ENCODE measurements at regions not wholly inside any gene's neighbourhood (a gene's known extent, or its start where the extent isn't known, plus 50 kb on each side); places are given as distances from the start of the nearest gene placed in this dataset.

DNA sequence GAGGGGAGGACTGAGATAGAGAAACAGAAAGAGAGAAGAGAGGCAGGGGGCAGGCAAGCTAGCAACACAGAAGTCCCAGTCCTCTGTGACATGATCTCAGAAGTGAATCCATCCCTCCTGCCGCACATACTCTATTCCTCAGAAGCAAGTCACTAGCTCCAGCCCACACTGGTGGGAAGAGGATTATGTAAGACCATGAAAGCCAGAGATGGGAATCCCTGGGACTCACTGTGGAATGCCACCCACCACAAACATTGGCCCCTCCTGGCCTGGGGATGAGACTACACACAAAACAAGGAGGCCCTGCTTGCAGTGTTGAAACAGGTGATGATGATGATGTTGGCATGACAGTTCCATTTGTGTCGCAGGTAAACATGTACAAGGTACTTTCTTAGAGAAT is 419.9 kb downstream of the IRS2 start:
- ATAC-seq, result no peak
- H3K4me1 Mint-ChIP-seq, result no peaks in the 10 kb centered on the region
- H3K36me3 Mint-ChIP-seq, result no peaks in the 10 kb centered on the region
- no peaks in the 10 kb centered on the region for H3K27me3 Mint-ChIP-seq
- H3K9me3 Mint-ChIP-seq, result no peaks in the 10 kb centered on the region
- H3K27ac Mint-ChIP-seq, result no peak overlapping the region
- no peak overlapping the region for H3K4me3 Mint-ChIP-seq

DNA sequence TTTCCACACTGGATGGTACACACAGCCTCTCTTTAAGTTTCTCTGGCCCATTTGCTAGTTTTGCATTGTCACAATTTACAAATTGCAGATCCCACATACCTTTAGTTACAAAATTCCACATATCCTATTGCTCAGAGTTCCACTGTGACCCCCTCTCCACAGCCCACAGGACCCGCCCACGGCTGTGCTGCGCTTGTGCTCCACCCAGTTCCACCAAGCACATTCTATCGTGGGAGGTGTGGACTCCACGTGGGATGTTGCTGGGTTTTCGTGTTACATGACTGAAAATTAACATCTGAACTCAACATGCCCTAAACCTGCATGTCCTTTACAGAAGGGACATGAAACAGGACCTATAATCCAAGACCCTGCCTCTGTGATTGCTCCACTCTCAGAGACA is 423.0 kb downstream of the IRS2 start:
- Mint-ChIP-seq H3K36me3 (no peaks in the 10 kb centered on the region), H3K4me1 (no peaks in the 10 kb centered on the region), H3K27ac (no peak overlapping the region), H3K4me3 (no peak overlapping the region), H3K9me3 (no peaks in the 10 kb centered on the region), H3K27me3 (no peaks in the 10 kb centered on the region)
- no peak for ATAC-seq

DNA sequence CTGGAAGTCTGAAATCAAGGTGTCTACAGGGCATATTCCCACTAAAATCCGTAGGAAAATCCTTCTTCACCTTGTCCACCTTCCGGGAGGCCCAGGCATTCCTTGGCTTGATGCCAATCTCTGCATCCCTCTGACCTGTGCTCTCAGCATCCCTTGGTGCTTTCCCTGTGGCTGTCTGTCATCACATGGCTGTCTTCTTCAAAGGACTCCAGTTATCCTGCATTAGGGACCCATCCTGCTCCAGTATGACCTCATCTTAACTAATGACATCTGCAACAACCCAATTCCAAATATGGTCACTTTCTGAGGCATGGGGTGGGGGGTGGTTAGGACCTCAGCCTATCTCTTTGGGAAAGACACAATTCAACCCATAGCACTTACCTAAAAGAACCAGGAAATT is 423.8 kb downstream of the IRS2 start:
- H3K36me3 Mint-ChIP-seq, result no peaks in the 10 kb centered on the region
- no peak overlapping the region for H3K4me3 Mint-ChIP-seq
- no peak overlapping the region for H3K27ac Mint-ChIP-seq
- no peak for ATAC-seq
- H3K4me1 Mint-ChIP-seq, result no peaks in the 10 kb centered on the region
- H3K27me3 Mint-ChIP-seq, result no peaks in the 10 kb centered on the region
- no peaks in the 10 kb centered on the region for H3K9me3 Mint-ChIP-seq

DNA sequence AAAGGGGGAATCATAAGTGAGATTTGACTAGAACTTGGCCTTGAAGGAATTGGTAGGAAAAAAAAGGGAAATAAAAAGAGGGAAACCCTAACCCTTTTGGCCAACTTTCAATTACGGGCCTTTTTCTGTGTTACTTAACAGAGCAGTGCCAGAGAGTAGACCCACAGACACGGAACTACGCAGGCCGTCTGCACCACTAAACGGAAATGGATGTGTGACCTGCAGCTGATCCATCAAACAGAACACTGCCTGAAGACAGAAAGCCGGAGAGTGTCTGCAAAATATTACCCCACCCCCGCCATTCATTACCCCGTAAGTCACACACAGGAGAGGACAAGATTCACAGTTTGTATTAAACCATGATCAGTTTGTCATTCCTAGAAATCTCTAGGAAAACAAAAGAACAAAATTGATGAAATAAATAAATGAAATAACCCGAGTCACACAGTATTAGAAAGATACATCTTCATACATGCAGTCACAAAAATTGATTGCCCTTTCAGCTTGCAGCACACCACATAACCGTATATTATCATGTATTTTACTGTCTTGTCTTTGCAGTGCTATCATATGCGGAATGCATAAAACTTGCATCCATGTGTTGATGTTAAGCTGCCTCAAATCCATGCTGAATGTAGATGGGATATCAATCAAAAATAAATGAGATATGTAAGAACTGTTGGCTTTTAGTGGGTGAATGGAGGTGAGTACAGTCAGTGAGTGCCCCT is 424.7 kb downstream of the IRS2 start:
- H3K4me3 Mint-ChIP-seq, result no peak overlapping the region
- ATAC-seq, result no peak
- H3K9me3 Mint-ChIP-seq, result no peaks in the 10 kb centered on the region

DNA sequence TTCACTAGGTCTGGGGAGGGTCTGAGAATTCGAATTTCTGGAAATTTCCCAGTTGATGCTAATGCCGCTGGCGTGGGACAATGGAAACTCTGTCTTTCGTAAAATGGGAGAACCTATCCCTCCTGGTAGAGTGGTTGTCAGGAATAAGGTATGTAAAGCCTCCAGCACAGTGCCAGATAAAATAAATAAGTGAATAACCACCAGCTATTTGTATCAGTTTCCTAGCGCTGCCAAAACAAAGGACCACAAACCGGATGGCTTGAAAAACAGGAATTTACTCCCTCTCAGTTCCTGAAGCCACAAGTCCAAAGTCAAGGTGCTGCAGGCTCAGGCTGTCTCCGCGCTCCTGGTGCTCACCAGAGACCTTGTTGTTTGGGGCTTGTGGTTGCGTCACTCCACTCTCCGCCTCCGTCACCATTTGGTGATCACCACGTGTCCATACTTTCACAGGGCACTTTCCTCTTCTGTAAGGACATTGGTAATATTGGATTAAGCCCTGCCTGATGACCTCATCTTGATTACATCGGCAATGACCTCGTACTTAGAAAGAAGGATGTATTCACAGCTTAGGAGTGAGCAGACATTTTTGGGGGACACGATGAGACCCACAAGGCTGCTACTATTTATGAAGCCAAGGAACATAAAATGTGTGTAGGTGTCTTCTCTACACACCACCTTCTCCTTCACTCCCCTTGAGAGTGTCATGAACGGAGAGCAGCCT is 428.5 kb downstream of the IRS2 start:
- no peak for ATAC-seq
- Mint-ChIP-seq H3K27me3 (no peaks in the 10 kb centered on the region), H3K4me3 (no peak overlapping the region), H3K9me3 (no peaks in the 10 kb centered on the region), H3K27ac (no peak overlapping the region), H3K4me1 (no peaks in the 10 kb centered on the region), H3K36me3 (no peaks in the 10 kb centered on the region)

More for the DNA sequence above, 424.7 kb downstream of the IRS2 start:
- Mint-ChIP-seq H3K36me3 (no peaks in the 10 kb centered on the region), H3K4me1 (no peaks in the 10 kb centered on the region), H3K27ac (no peak overlapping the region), H3K27me3 (no peaks in the 10 kb centered on the region)

DNA sequence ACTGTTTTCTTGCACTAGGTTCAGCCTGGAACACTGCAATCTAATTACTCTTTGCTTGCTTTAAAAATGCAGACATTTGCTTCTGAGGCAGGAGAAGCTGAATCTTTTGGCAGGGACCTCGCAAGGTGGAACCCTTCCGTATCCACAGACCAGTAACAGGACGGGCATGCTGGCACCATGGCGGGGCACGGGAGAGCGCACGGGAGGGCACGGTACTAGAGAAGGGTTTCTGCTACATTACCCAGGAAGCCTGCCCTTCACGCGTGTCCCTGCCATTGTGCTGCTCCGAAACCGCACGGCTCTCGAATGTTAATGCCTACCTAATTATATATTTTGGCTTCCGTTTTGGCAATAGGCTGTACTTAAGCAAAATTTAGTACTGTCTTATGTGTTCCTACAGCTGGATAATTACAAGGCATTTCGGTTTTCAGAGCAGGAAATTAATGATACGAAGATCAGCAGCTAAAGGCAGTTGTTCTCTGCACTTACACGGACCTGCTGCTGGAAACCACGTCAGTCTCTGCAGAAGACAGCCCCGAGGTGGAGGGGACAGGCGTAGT is 430.4 kb downstream of the IRS2 start:
- Mint-ChIP-seq H3K4me1 (no peaks in the 10 kb centered on the region), H3K27ac (no peak overlapping the region), H3K4me3 (no peak overlapping the region), H3K9me3 (no peaks in the 10 kb centered on the region), H3K27me3 (no peaks in the 10 kb centered on the region), H3K36me3 (no peaks in the 10 kb centered on the region)
- no peak for ATAC-seq

DNA sequence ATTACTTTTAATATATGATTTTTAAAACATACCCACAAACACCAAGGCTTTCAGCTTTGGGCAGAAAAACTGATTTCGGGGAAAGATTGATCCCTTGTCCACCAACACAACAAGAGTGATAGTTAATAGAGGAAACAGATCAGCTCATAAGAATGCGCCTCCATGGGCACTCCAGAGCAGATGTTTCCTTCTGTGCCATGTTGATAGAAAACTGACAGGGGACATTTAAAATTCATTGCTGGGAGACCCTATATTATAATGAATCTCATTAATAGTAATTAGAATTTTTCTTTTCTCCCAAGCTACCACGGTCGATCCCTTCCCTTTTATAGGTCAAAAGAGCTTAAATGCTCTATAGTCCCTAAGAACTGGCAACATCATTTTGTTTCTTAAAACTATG is 431.2 kb downstream of the IRS2 start:
- no peaks in the 10 kb centered on the region for H3K36me3 Mint-ChIP-seq
- H3K4me1 Mint-ChIP-seq, result no peaks in the 10 kb centered on the region
- no peaks in the 10 kb centered on the region for H3K9me3 Mint-ChIP-seq
- H3K27ac Mint-ChIP-seq, result no peak overlapping the region
- ATAC-seq, result no peak
- H3K4me3 Mint-ChIP-seq, result no peak overlapping the region
- no peaks in the 10 kb centered on the region for H3K27me3 Mint-ChIP-seq

DNA sequence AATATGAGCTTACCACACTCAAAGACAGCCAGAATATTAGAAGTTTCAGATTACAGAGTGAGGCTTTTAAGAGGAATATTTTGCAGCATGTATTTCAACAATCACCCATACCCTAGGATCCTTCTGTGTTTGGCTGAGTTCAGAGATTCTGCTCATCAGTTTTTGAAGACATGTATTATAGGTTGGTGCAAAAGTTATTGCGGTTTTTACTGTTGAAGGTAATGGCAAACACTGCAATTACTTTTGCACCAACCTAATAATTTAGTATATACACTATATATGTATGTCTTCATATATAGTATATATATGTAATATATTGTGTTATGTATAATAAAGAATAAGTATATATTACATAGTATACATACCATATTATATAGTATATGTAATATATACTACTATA is 435.1 kb downstream of the IRS2 start:
- no peaks in the 10 kb centered on the region for H3K9me3 Mint-ChIP-seq
- no peaks in the 10 kb centered on the region for H3K36me3 Mint-ChIP-seq
- H3K27ac Mint-ChIP-seq, result no peak overlapping the region
- no peaks in the 10 kb centered on the region for H3K4me1 Mint-ChIP-seq
- no peak overlapping the region for H3K4me3 Mint-ChIP-seq
- ATAC-seq, result no peak
- peaks cover 3% of the 10 kb centered on the region for H3K27me3 Mint-ChIP-seq

DNA sequence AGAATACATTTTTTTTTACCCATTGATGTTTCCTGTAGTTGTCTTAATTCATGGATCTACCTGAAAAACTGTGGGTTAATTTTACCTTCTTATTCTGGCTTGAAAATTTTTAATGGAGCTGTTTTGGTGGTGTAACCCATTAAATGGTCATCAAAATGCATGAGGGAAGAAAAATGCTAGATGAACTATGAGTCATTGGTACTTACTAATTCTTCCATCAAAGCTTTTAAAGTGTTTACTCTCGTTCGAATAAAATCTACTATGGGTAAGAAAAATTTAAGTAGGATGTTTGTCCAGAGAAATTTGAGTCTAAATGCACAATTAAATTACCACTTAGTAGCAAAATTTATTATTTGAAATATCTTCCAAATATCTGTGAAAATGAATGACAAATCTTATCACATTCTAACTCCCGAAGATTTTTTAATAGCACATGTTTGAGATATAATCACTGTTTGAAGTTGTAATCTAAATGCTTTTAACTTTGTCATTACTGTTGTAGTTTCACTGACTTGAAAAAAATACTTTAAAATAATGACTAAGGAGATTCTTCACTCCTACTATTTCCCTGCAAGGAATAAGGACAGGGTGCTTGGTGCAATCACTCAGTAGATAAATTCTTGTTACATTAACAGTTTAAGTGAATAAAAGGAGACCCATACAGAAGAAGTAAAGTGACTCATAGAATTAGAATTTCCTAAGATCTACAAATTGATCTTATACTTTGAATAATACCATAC is 437.7 kb downstream of the IRS2 start:
- Mint-ChIP-seq H3K27me3 (peaks cover 11% of the 10 kb centered on the region), H3K27ac (no peak overlapping the region), H3K9me3 (no peaks in the 10 kb centered on the region), H3K4me3 (no peak overlapping the region), H3K4me1 (no peaks in the 10 kb centered on the region), H3K36me3 (no peaks in the 10 kb centered on the region)
- ATAC-seq, result no peak

DNA sequence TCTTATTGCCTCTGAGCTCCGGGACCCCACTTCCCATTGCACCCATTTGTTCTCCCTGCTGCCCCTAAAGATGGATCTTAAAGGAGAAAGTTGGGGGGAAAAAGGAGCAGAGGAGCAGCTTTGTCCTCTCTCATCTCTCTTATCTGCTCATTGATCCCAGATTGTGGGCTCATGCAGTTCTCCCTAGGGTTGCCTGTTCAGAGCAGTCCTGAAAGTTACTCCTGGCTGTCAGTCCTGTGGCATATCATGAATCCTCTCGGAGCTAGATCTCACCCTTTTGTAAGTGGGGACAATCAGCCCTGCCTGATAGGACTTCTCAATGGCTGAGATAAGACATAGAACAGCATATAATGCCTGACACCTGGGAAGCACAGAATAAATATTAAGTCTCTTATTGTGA is 440.3 kb downstream of the IRS2 start:
- Mint-ChIP-seq H3K9me3 (no peaks in the 10 kb centered on the region), H3K27ac (no peak overlapping the region), H3K4me3 (no peak overlapping the region), H3K36me3 (no peaks in the 10 kb centered on the region), H3K4me1 (no peaks in the 10 kb centered on the region), H3K27me3 (peaks cover 11% of the 10 kb centered on the region)
- no peak for ATAC-seq

DNA sequence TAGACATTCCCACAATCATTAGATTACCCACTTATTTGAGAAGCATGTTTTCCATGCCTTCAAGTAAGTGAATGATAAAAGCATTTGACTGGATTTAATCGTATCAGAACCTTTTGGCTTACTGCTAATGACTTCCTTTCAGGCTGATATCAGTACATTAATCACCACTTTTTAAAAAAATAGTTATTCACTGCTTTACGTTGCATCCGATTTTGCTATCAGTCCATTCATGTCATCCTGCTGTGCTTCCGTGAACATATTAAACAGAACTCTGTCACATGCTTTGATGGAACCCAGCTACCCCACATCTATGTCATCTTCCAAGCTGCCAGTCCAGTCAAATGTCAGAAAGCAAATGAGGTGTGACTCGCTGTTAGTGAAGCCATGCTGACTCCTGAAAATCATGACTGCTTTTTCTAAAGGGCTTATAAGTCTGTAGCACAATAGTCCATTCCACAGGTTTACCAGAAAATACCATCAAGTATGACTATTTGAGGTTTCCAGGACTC is 440.9 kb downstream of the IRS2 start:
- no peak for ATAC-seq
- Mint-ChIP-seq H3K4me1 (no peaks in the 10 kb centered on the region), H3K9me3 (no peaks in the 10 kb centered on the region), H3K4me3 (no peak overlapping the region), H3K27ac (no peak overlapping the region), H3K36me3 (no peaks in the 10 kb centered on the region), H3K27me3 (peaks cover 11% of the 10 kb centered on the region)

DNA sequence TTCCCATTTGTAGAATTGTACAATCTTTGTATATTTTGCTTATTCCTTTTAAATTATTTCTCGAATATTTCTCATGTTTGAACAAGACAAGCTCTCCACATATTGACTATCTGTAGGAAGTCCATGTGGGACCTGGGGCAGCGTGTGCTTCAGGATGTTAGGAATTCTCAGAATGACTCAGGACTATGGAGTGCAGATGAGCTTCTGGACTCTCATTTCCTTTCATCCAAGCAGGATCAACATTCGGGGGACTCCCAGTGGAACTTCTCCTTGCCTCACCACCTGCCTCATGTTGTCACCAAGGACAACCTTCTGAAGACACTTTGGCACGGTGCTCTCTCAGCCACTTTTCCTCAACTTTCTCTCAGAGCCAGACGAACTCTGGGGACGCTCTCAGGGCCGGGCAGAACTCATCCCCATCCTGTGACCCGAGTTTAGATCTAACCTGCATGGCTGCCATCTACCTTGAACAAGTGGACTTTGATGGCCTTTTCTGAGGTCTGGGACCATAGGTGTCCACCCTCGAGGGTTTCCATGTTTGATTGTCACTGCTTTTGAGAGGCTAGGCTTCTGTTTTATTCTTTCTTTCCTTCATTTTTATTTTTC is 441.7 kb downstream of the IRS2 start:
- H3K27ac Mint-ChIP-seq, result no peak overlapping the region
- H3K4me1 Mint-ChIP-seq, result no peaks in the 10 kb centered on the region
- ATAC-seq, result no peak
- no peak overlapping the region for H3K4me3 Mint-ChIP-seq
- H3K9me3 Mint-ChIP-seq, result no peaks in the 10 kb centered on the region
- peaks cover 11% of the 10 kb centered on the region for H3K27me3 Mint-ChIP-seq
- no peaks in the 10 kb centered on the region for H3K36me3 Mint-ChIP-seq

DNA sequence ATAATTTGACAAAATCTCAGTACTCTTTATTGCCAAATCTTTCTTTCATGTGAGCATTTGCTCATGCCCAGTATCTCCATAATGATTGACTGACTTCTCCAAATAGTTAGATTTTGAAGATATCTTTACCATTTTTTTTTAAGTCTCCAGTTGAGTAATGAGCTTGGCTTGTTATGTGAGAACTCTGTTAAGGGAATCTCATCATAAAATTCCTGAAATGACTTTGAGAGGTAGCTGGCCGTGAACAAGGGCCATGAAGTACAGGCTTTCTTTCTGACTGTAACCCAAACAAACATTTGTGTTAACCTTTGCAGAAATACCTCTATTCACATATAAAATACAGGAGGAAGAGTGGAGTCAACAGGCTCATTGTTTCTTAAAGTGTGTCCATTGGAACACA is 449.7 kb downstream of the IRS2 start:
- H3K27me3 Mint-ChIP-seq, result no peaks in the 10 kb centered on the region
- no peaks in the 10 kb centered on the region for H3K36me3 Mint-ChIP-seq
- ATAC-seq, result no peak
- H3K4me1 Mint-ChIP-seq, result no peaks in the 10 kb centered on the region
- H3K9me3 Mint-ChIP-seq, result no peaks in the 10 kb centered on the region
- no peak overlapping the region for H3K27ac Mint-ChIP-seq
- no peak overlapping the region for H3K4me3 Mint-ChIP-seq

DNA sequence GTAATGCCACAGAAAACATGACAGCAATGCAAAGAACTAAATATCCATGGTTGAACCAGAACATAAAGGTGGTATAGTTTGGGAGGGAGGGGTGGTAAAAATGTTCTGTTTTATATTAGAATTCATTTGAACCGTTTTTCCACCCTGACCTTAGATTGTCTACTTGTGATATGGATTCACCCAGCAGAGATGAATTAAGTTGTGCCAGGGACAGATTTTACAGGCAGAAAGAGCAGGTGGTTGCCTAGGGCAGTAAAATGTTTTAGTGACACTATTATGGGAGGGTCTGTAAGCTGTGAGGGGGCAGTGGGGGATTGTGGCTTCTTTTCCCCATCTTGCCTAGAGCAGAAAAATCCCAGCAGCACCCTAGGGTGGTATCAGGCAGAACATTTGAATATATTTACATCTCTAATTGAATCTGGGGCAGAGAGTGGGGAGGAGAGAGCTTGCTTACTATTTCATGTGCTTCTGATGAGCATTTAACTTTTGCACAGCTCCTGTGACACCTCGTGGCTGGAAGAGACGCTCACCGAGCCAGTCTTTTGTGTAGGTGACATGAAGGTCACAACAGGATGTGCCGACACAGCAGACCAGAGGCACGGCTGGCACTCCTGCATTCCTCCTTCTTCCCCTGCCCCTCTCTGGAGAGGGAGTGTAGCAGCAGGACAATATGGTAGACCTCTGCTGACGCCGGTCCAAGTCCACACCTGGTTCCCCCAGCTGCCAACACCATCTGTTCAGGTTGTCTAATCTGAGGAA is 452.3 kb downstream of the IRS2 start:
- no peak overlapping the region for H3K27ac Mint-ChIP-seq
- H3K4me1 Mint-ChIP-seq, result no peaks in the 10 kb centered on the region
- no peaks in the 10 kb centered on the region for H3K27me3 Mint-ChIP-seq
- no peak for ATAC-seq
- H3K36me3 Mint-ChIP-seq, result no peaks in the 10 kb centered on the region
- no peaks in the 10 kb centered on the region for H3K9me3 Mint-ChIP-seq
- H3K4me3 Mint-ChIP-seq, result no peak overlapping the region

Measured in stimulated activated memory B cell treated with anti-CD40 and anti-IgM and Interleukin-4, amounts not matched to agents 10 μg/mL and 1 μg/mL and 100 μg/mL, for 72 hours (primary cell).